HEK293T (cell line): ENCODE measurements at regions not wholly inside any gene's neighbourhood (a gene's known extent, or its start where the extent isn't known, plus 50 kb on each side); places are given as distances from the start of the nearest gene placed in this dataset.
A peak's percentile ranks its signal among the peaks of the same experiment; 100 is the strongest.

ENCODE experiments used
- CTCF ChIA-PET: fragments of 350-600 bp; formaldehyde crosslinking; extraction: SDS; loops from one replicate; lab custom pipeline; 2021; ENCODE audit warnings: antibody characterized with exemption, inconsistent platforms; lab: Yijun Ruan, JAX
- POLR2A ChIA-PET: fragments of 350-600 bp; formaldehyde crosslinking; extraction: SDS; loops from one replicate; lab custom pipeline; 2020; ENCODE audit warnings: antibody characterized with exemption, inconsistent platforms; lab: Yijun Ruan, JAX
- DNase-seq: peaks from one replicate; pipeline ENCODE4 v3.0.0; 2012; ENCODE audit warnings: mixed read lengths; ENCODE audit errors: extremely low spot score
- ARNT ChIP-seq: fragments of 450-650 bp; IDR thresholded peaks from 2 replicates; pipeline ENCODE4 v1.6.1; 2017; ENCODE audit warnings: mild to moderate bottlenecking
- BHLHE40 ChIP-seq: fragments of 450-650 bp; IDR thresholded peaks from 2 replicates; pipeline ENCODE4 v1.6.1; 2016; ENCODE audit warnings: mild to moderate bottlenecking, moderate library complexity, borderline replicate concordance
- CTBP1 ChIP-seq: fragments of 450-650 bp; IDR thresholded peaks from 2 replicates; pipeline ENCODE4 v1.6.1; 2016; ENCODE audit warnings: borderline replicate concordance
- ELF4 ChIP-seq: fragments of 450-650 bp; IDR thresholded peaks from 2 replicates; pipeline ENCODE4 v1.6.1; 2017; ENCODE audit warnings: antibody characterized with exemption
- FOXA1 ChIP-seq: fragments of 450-650 bp; IDR thresholded peaks from 2 replicates; pipeline ENCODE4 v1.6.1; 2016; ENCODE audit warnings: mild to moderate bottlenecking
- FOXK2 ChIP-seq: fragments of 450-650 bp; IDR thresholded peaks from 2 replicates; pipeline ENCODE4 v1.6.1; 2016; ENCODE audit warnings: mild to moderate bottlenecking
- FOXM1 ChIP-seq: fragments of 450-650 bp; IDR thresholded peaks from 2 replicates; pipeline ENCODE4 v1.6.1; 2017; ENCODE audit warnings: mild to moderate bottlenecking, borderline replicate concordance
- HDGF ChIP-seq: fragments of 450-650 bp; IDR thresholded peaks from 2 replicates; pipeline ENCODE4 v1.6.1; 2017; ENCODE audit warnings: antibody characterized with exemption, borderline replicate concordance
- L3MBTL2 ChIP-seq: fragments of 450-650 bp; conservative IDR thresholded peaks from 2 replicates; pipeline ENCODE4 v1.6.1; 2016; ENCODE audit warnings: mild to moderate bottlenecking
- LEF1 ChIP-seq: fragments of 450-650 bp; IDR thresholded peaks from 2 replicates; pipeline ENCODE4 v1.6.1; 2017; ENCODE audit warnings: mild to moderate bottlenecking, borderline replicate concordance
- NFRKB ChIP-seq: fragments of 450-650 bp; IDR thresholded peaks from 2 replicates; pipeline ENCODE4 v1.6.1; 2016; ENCODE audit warnings: mild to moderate bottlenecking, moderate library complexity
- PKNOX1 ChIP-seq: fragments of 450-650 bp; IDR thresholded peaks from 2 replicates; pipeline ENCODE4 v1.6.1; 2016
- SP1 ChIP-seq: fragments of 450-650 bp; IDR thresholded peaks from 2 replicates; pipeline ENCODE4 v1.6.1; 2017
- SUZ12 ChIP-seq: fragments of 450-650 bp; IDR thresholded peaks from 2 replicates; pipeline ENCODE4 v1.6.1; 2016; ENCODE audit warnings: mild to moderate bottlenecking
- TARDBP ChIP-seq: fragments of 450-650 bp; IDR thresholded peaks from 2 replicates; pipeline ENCODE4 v1.6.1; 2016
- ZNF384 ChIP-seq: fragments of 450-650 bp; IDR thresholded peaks from 2 replicates; pipeline ENCODE4 v1.6.1; 2016

DNA sequence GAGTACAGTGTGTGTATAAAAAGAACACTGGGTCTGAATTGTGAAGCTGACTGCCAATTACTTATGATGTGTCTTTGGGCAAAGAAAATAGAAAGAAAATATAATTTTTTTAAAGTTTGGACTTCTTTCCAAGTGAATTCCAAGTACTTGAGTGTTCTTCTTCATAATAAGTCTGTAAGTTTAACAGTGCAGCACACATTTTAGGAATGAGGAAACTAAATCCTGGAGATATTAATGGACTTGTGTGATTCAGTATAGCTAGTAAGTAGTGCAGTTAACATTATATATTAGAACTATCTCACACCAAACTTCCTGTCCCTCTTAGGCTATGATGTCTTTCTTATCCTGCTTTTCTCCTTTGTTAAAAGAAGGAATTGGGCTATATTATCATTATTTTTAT, 1953.8 kb downstream of the MAT2B start:
- TF ChIP-seq HDGF, result no peak
- no peak for TF ChIP-seq CTBP1
- no peak for TF ChIP-seq LEF1
- no peak for TF ChIP-seq SUZ12
- TF ChIP-seq FOXK2, result no peak
- TF ChIP-seq BHLHE40, result no peak
- no peak for TF ChIP-seq FOXM1
- no peak for TF ChIP-seq ELF4
- no peak for TF ChIP-seq ARNT
- no peak for TF ChIP-seq PKNOX1
- no peak for TF ChIP-seq ZNF384
- TF ChIP-seq SP1, result no peak
- ChIA-PET CTCF (no interaction called here), POLR2A (no interaction called here)
- no peak for DNase-seq

- no peak for DNase-seq
- ChIA-PET POLR2A (no interaction called here), CTCF (no interaction called here)
- no peak for TF ChIP-seq CTBP1
- no peak for TF ChIP-seq HDGF
- TF ChIP-seq BHLHE40, result no peak
- no peak for TF ChIP-seq ZNF384
- no peak for TF ChIP-seq SUZ12
- TF ChIP-seq FOXM1, result no peak
- TF ChIP-seq NFRKB, result no peak
Measured at GRCh38 chr5:165460911-165461310, 1955.5 kb downstream of the MAT2B start.

DNA sequence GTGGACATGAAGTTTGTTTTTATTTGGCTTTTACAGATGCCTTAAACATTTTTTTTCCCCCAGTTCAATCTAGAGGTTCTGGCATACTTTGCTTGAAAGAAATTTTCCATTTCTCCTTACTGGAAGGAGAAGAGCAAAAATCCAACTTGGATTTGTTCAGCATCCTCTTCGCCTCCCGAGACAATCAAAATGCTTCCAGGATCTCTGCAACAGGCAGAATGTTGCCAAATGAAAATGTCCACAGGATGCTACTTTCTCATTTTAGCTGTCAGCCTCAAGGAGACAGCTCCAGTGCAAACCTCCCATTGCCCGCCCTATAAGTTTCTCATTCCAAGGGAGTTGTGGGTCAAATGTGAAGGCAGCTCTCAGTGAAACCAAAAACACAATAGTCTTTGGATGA, 1972.1 kb downstream of the MAT2B start:
- POLR2A ChIA-PET, result no interaction called here
- TF ChIP-seq ARNT (no peak), SP1 (no peak), L3MBTL2 (no peak), ELF4 (no peak), LEF1 (no peak), CTBP1 (no peak), TARDBP (no peak), SUZ12 (no peak), BHLHE40 (no peak), HDGF (no peak), FOXM1 (no peak), FOXA1 (no peak), PKNOX1 (no peak), NFRKB (no peak), FOXK2 (no peak), ZNF384 (no peak)
- DNase-seq, result no peak
- CTCF ChIA-PET, result no interaction called here

- ChIA-PET POLR2A (no interaction called here), CTCF (no interaction called here)
- no peak for DNase-seq
- TF ChIP-seq BHLHE40 (no peak), SUZ12 (no peak), LEF1 (no peak), TARDBP (no peak), HDGF (no peak), FOXA1 (no peak), ARNT (no peak), CTBP1 (no peak)
Measured at GRCh38 chr5:165495829-165496380, 1990.5 kb downstream of the MAT2B start.

DNA sequence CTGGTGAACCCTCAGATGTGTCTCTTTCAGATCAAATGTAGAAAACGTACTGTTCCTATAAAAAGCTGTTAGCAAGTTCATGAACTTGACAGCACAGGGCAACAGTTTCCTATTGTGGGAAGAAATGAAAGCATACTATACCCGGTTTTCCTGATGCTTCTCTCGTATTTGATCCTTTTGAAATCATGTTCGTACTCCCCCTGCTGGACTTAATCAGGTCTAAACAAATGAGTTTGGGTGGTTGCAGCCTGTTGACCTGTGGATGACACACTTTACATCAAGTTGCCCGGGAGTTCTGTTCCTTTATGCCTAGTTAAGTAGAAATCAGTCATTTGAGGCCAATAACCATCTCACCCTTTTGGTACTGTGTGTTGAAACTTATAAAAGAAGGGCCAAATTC, 1992.3 kb downstream of the MAT2B start:
- TF ChIP-seq FOXK2 (no peak), LEF1 (no peak), PKNOX1 (no peak), FOXM1 (no peak), BHLHE40 (no peak), SP1 (no peak), FOXA1 (no peak)
- ChIA-PET CTCF (no interaction called here), POLR2A (no interaction called here)
- peak; percentile 38 for DNase-seq

- ChIA-PET CTCF (no interaction called here), POLR2A (no interaction called here)
- DNase-seq, result no peak
- TF ChIP-seq PKNOX1 (no peak), TARDBP (no peak), SP1 (no peak), FOXA1 (no peak), NFRKB (no peak), SUZ12 (no peak), FOXK2 (no peak), FOXM1 (no peak), ELF4 (no peak), L3MBTL2 (no peak), ARNT (no peak), HDGF (no peak), BHLHE40 (no peak), LEF1 (no peak), ZNF384 (no peak), CTBP1 (no peak)
Measured at GRCh38 chr5:165502893-165503691, 1997.7 kb downstream of the MAT2B start.
